Endothelial cell of umbilical vein (primary cell): ENCODE measurements at regions not wholly inside any gene's neighbourhood (a gene's known extent, or its start where the extent isn't known, plus 50 kb on each side); places are given as distances from the start of the nearest gene placed in this dataset.

Experiments
- BruUV-seq: library from RNA; stranded (reverse); fragments of 400-500 nt; replicated peaks from 2 replicates; lab custom pipeline; 2021; lab: Mats Ljungman, UMichigan
- CTCF ChIA-PET: fragments of 300-600, 350-600 bp; sonication (Branson Sonifier 250); formaldehyde crosslinking; loops from one replicate; lab custom pipeline; 2021; ENCODE audit warnings: antibody characterized with exemption, inconsistent platforms; lab: Charles Lee
- POLR2A ChIA-PET: fragments of 300-600, 350-600 bp; sonication (Branson Sonifier 250); formaldehyde crosslinking; loops from one replicate; lab custom pipeline; 2021; ENCODE audit warnings: antibody characterized with exemption, inconsistent platforms; lab: Charles Lee
- DNase-seq: peaks from one replicate; pipeline ENCODE4 v3.0.0-alpha.2; 2011; ENCODE audit warnings: low read depth, low spot score
- FAIRE-seq: peaks from 2 replicates; lab custom pipeline; 2011; peaks lifted over from hg19 to GRCh38; lab: Jason Lieb, UNC
- H2AFZ ChIP-seq: 2 replicates; pipeline ENCODE4 v1.6.0; 2012; ENCODE audit warnings: low read depth, low read length, control low read depth, inconsistent platforms
- H3K27ac ChIP-seq: 2 replicates; pipeline ENCODE4 v1.5.1; 2011; ENCODE audit warnings: low read depth, mild to moderate bottlenecking, control low read depth, low read length, moderate library complexity; ENCODE audit not compliant: insufficient read depth
- H3K27me3 ChIP-seq, 2 experiments: 2 replicates each; pipeline versions ENCODE4 v1.6.0 to v1.6.1; 2011; ENCODE audit warnings: low read length in 2 of 2, mixed read lengths in 1 of 2; ENCODE audit not compliant: control insufficient read depth in 2 of 2, insufficient read depth in 2 of 2
- H3K36me3 ChIP-seq, 2 experiments: 2 replicates in 1 of 2; 3 replicates in 1 of 2; pipeline ENCODE4 v1.5.1; 2011; ENCODE audit warnings: low read length in 2 of 2, mild to moderate bottlenecking in 1 of 2, moderate library complexity in 1 of 2; ENCODE audit not compliant: control insufficient read depth in 2 of 2, insufficient read depth in 2 of 2; ENCODE audit errors: extremely low read depth in 1 of 2
- H3K4me1 ChIP-seq: 3 replicates; pipeline ENCODE4 v1.5.1; 2011; ENCODE audit warnings: mild to moderate bottlenecking, low read length; ENCODE audit not compliant: control insufficient read depth, insufficient read depth; ENCODE audit errors: extremely low read depth
- H3K4me2 ChIP-seq: 2 replicates; pipeline ENCODE4 v1.6.1; 2011; ENCODE audit warnings: low read length, control low read depth, mixed read lengths; ENCODE audit not compliant: insufficient read depth
- H3K4me3 ChIP-seq, 3 experiments: fragments of 200-600 bp in 1 of 3; sonication (generic), shearing (Covaris generic) in 1 of 3; replicated peaks in 1 of 3; 2 replicates each; pipeline ENCODE4 v1.5.1; 2011 to 2016; ENCODE audit warnings: control low read depth in 3 of 3, low read length in 3 of 3, mild to moderate bottlenecking in 2 of 3, inconsistent platforms in 1 of 3, low read depth in 1 of 3, moderate library complexity in 1 of 3; ENCODE audit not compliant: insufficient read depth in 1 of 3
- H3K79me2 ChIP-seq: 2 replicates; pipeline ENCODE4 v1.6.0; 2012; ENCODE audit warnings: low read length, inconsistent platforms; ENCODE audit not compliant: control insufficient read depth, insufficient read depth
- H3K9ac ChIP-seq: replicated peaks from 2 replicates; pipeline ENCODE3; 2011; ENCODE audit warnings: low read length, control low read depth; ENCODE audit not compliant: insufficient read depth; ENCODE audit errors: extremely low read depth
- H3K9me1 ChIP-seq: replicated peaks from 3 replicates; pipeline ENCODE4 v1.6.0; 2011; ENCODE audit warnings: mild to moderate bottlenecking, low read length; ENCODE audit not compliant: control insufficient read depth, insufficient read depth; ENCODE audit errors: extremely low read depth
- H3K9me3 ChIP-seq: replicated peaks from 2 replicates; pipeline ENCODE4 v1.5.1; 2012; ENCODE audit warnings: low read length, inconsistent platforms; ENCODE audit not compliant: control insufficient read depth, insufficient read depth
- H4K20me1 ChIP-seq: replicated peaks from 2 replicates; pipeline ENCODE3; 2011; ENCODE audit warnings: mild to moderate bottlenecking, low read length; ENCODE audit not compliant: control insufficient read depth, insufficient read depth; ENCODE audit errors: extremely low read depth
- CTCF ChIP-seq, 2 donors: IDR thresholded peaks; 1 replicate in 1 of 2; 2 replicates in 1 of 2; pipeline ENCODE4 v1.5.1; 2011; ENCODE audit warnings: low read length in 2 of 2, mild to moderate bottlenecking in 2 of 2, moderate library complexity in 2 of 2, control low read depth in 1 of 2, inconsistent platforms in 1 of 2, low read depth in 1 of 2; ENCODE audit not compliant: insufficient read depth in 1 of 2; ENCODE audit errors: extremely low read depth in 1 of 2
- EZH2 ChIP-seq: IDR thresholded peaks from 2 replicates; pipeline ENCODE4 v1.6.1; 2012; ENCODE audit warnings: borderline replicate concordance, low read depth, mild to moderate bottlenecking, moderate library complexity, low read length, inconsistent platforms; ENCODE audit not compliant: severe bottlenecking
- FOS ChIP-seq: IDR thresholded peaks from 2 replicates; pipeline ENCODE4 v1.6.1; 2011; ENCODE audit warnings: mild to moderate bottlenecking, low read length, moderate library complexity, borderline replicate concordance; ENCODE audit not compliant: insufficient read depth
- GATA2 ChIP-seq: IDR thresholded peaks from 2 replicates; pipeline ENCODE4 v1.7.0; 2011; ENCODE audit warnings: low read depth, mild to moderate bottlenecking, moderate library complexity, mixed read lengths, low read length; ENCODE audit not compliant: insufficient read length, insufficient read depth
- JUN ChIP-seq: IDR thresholded peaks from 2 replicates; pipeline ENCODE4 v1.6.1; 2011; ENCODE audit warnings: borderline replicate concordance, low read depth; ENCODE audit not compliant: insufficient read length, insufficient read depth
- MAX ChIP-seq: IDR thresholded peaks from 2 replicates; pipeline ENCODE4 v1.6.1; 2011; ENCODE audit not compliant: insufficient read depth, insufficient read length
- MYC ChIP-seq: IDR thresholded peaks from one replicate; pipeline ENCODE4 v1.6.1; 2011; ENCODE audit warnings: mild to moderate bottlenecking, low read depth, low read length
- POLR2A ChIP-seq: IDR thresholded peaks from 2 replicates; pipeline ENCODE4 v1.6.1; 2012; ENCODE audit warnings: low read depth, mild to moderate bottlenecking, control low read depth, low read length
- POLR2AphosphoS5 ChIP-seq: IDR thresholded peaks from 2 replicates; pipeline ENCODE4 v1.6.1; 2012; ENCODE audit warnings: low read depth, mild to moderate bottlenecking, control low read depth, low read length, moderate library complexity; ENCODE audit not compliant: insufficient read depth
- dilution Hi-C: fragments of 300-500 bp; cut with MboI; formaldehyde crosslinking; loops from one replicate; pipeline ENCODE4 v1.15.0; 2019; ENCODE audit warnings: low sequenced_read_pairs; ENCODE audit not compliant: extremely low pct_ligation_motif_present
- intact Hi-C: fragments of 100-400 bp; cut with micrococcal nuclease; formaldehyde crosslinking; loops from one replicate; pipeline ENCODE4 v1.10.0; 2022

- H3K9me3 ChIP-seq: no peaks in the 10 kb centered on the region
- H4K20me1 ChIP-seq: no peaks in the 10 kb centered on the region
- no peak for DNase-seq
- no peaks in the 10 kb centered on the region for H3K4me1 ChIP-seq
- intact Hi-C loops: no loop called here
- TF ChIP-seq FOS (no peak), MYC (no peak), MAX (no peak), GATA2 (no peak), EZH2 (no peak), POLR2A (no peak)
- no peak for FAIRE-seq
- no peak overlapping the region for H3K27ac ChIP-seq
- no peaks in the 10 kb centered on the region for H3K36me3 ChIP-seq
- H3K4me3 ChIP-seq: no peak overlapping the region
- H2AFZ ChIP-seq: no peak overlapping the region
- POLR2A ChIA-PET: no interaction called here
- no peaks in the 10 kb centered on the region for H3K27me3 ChIP-seq
- H3K79me2 ChIP-seq: no peaks in the 10 kb centered on the region
- dilution Hi-C loops: no loop called here
- no peak overlapping the region for H3K4me2 ChIP-seq
- CTCF ChIA-PET: no interaction called here
- H3K9me1 ChIP-seq: no peaks in the 10 kb centered on the region
- H3K9ac ChIP-seq: no peak overlapping the region
- BruUV-seq: no TSS peak
These were observed 297.1 kb downstream of the TUSC1 start for GRCh38 chr9:25381141-25381540.

DNA sequence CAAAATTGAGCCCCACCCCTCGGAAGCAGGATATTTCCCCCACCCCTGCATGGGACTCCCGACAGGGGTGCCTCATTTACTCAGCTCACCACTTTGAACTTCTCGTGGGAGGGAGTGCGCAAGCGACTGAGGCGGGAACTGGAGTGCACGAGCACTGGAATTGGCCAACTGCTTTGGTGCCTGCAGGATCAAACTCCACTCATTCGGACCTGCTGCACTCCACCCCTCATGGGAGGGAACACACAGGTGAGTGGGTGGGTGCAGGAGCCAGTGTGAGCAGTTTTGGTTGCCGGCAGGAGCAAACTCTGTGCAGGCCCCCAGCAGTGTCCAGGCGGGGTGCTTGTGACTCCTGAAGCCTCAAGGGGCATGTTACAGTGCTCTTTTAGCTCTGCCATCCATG is 301.2 kb downstream of the TUSC1 start:
- Histone ChIP-seq H3K4me1 (no peaks in the 10 kb centered on the region), H3K27me3 (no peaks in the 10 kb centered on the region), H3K9ac (no peak overlapping the region), H4K20me1 (no peaks in the 10 kb centered on the region), H3K4me2 (no peak overlapping the region), H3K36me3 (no peaks in the 10 kb centered on the region), H3K9me1 (no peaks in the 10 kb centered on the region), H3K27ac (no peak overlapping the region), H3K9me3 (no peaks in the 10 kb centered on the region), H2AFZ (no peak overlapping the region), H3K79me2 (no peaks in the 10 kb centered on the region), H3K4me3 (no peak overlapping the region)
- BruUV-seq: no TSS peak
- TF ChIP-seq JUN: no peak
- no peak for TF ChIP-seq EZH2
- TF ChIP-seq GATA2: no peak
- TF ChIP-seq FOS: no peak
- no peak for TF ChIP-seq MAX
- TF ChIP-seq POLR2AphosphoS5: no peak
- TF ChIP-seq CTCF (IDR thresholded peaks at IDR 0.05; ENCODE audit: extremely low read depth in 1 of 2, insufficient read depth in 1 of 2, low read depth in 1 of 2, low read length in 2 of 2): no peak
- no peak for TF ChIP-seq POLR2A
- no peak for TF ChIP-seq MYC
- ChIA-PET POLR2A (no interaction called here), CTCF (no interaction called here)
- intact Hi-C loops: no loop called here
- dilution Hi-C loops: no loop called here
- FAIRE-seq: no peak
- no peak for DNase-seq
